ENCODE measurements at regions not wholly inside any gene's neighbourhood (a gene's known extent, or its start where the extent isn't known, plus 50 kb on each side); places are given as distances from the start of the nearest gene placed in this dataset.

GRCh38 chr2:238786792-238787490 is 60.9 kb upstream of the TWIST2 start:
- Histone ChIP-seq H4K20me1 (ENCODE audit: insufficient read depth, low read length) (no peaks in the 10 kb centered on the region), H3K36me3 (replicated peaks; ENCODE audit: insufficient read depth, low read length) (no peaks in the 10 kb centered on the region), H3F3A (ENCODE audit: insufficient read depth, low read length) (no peaks in the 10 kb centered on the region), H3K9me3 (replicated peaks; ENCODE audit: insufficient read depth, low read length) (no peaks in the 10 kb centered on the region), H3K9ac (ENCODE audit: low read length) (no peak overlapping the region), H3K4me3 (ENCODE audit: low read length) (no peak overlapping the region), H3K4me1 (ENCODE audit: low read length) (no peaks in the 10 kb centered on the region), H3K9me2 (replicated peaks; ENCODE audit: insufficient read depth, low read length) (no peaks in the 10 kb centered on the region), H3K4me2 (ENCODE audit: low read depth, low read length) (no peak overlapping the region), H3K27me3 (replicated peaks; ENCODE audit: insufficient read depth, low read length) (peaks cover 18% of the 10 kb centered on the region), H3K79me2 (ENCODE audit: low read length) (no peaks in the 10 kb centered on the region), H2AFZ (ENCODE audit: low read length) (no peak overlapping the region), H3K27ac (ENCODE audit: low read length) (no peak overlapping the region)
- TF ChIP-seq CTCF (IDR thresholded peaks at IDR 0.05; ENCODE audit: low read length) (no peak), EZH2 (optimal IDR thresholded peaks at IDR 0.05; ENCODE audit: low read depth, low read length) (no peak), EZH2phosphoT487 (IDR thresholded peaks at IDR 0.05; ENCODE audit: low read length) (no peak)
- no peak for DNase-seq

GRCh38 chr2:238787501-238787900 is 60.4 kb upstream of the TWIST2 start:
- no peaks in the 10 kb centered on the region for H3K79me2 ChIP-seq (ENCODE audit: low read length)
- no peak overlapping the region for H3K4me2 ChIP-seq (ENCODE audit: low read depth, low read length)
- no peak overlapping the region for H3K27ac ChIP-seq (ENCODE audit: low read length)
- no peaks in the 10 kb centered on the region for H4K20me1 ChIP-seq (ENCODE audit: insufficient read depth, low read length)
- H3F3A ChIP-seq (ENCODE audit: insufficient read depth, low read length): no peaks in the 10 kb centered on the region
- no peak overlapping the region for H2AFZ ChIP-seq (ENCODE audit: low read length)
- no peaks in the 10 kb centered on the region for H3K4me1 ChIP-seq (ENCODE audit: low read length)
- no peak for DNase-seq
- peaks cover 18% of the 10 kb centered on the region for H3K27me3 ChIP-seq (replicated peaks; ENCODE audit: insufficient read depth, low read length)
- no peaks in the 10 kb centered on the region for H3K9me3 ChIP-seq (replicated peaks; ENCODE audit: insufficient read depth, low read length)
- TF ChIP-seq EZH2 (optimal IDR thresholded peaks at IDR 0.05; ENCODE audit: low read depth, low read length) (no peak), EZH2phosphoT487 (IDR thresholded peaks at IDR 0.05; ENCODE audit: low read length) (no peak), CTCF (IDR thresholded peaks at IDR 0.05; ENCODE audit: low read length) (no peak)
- H3K36me3 ChIP-seq (replicated peaks; ENCODE audit: insufficient read depth, low read length): no peaks in the 10 kb centered on the region
- H3K9ac ChIP-seq (ENCODE audit: low read length): no peak overlapping the region
- no peak overlapping the region for H3K4me3 ChIP-seq (ENCODE audit: low read length)
- no peaks in the 10 kb centered on the region for H3K9me2 ChIP-seq (replicated peaks; ENCODE audit: insufficient read depth, low read length)

- H4K20me1 ChIP-seq (ENCODE audit: insufficient read depth, low read length): no peaks in the 10 kb centered on the region
- no peak for DNase-seq
- no peak for TF ChIP-seq EZH2phosphoT487 (IDR thresholded peaks at IDR 0.05; ENCODE audit: low read length)
- no peak for TF ChIP-seq EZH2 (optimal IDR thresholded peaks at IDR 0.05; ENCODE audit: low read depth, low read length)
- TF ChIP-seq CTCF (IDR thresholded peaks at IDR 0.05; ENCODE audit: low read length): no peak
- H3K4me3 ChIP-seq (ENCODE audit: low read length): no peak overlapping the region
- no peak overlapping the region for H3K27ac ChIP-seq (ENCODE audit: low read length)
- H3K9me3 ChIP-seq (replicated peaks; ENCODE audit: insufficient read depth, low read length): no peaks in the 10 kb centered on the region
- H2AFZ ChIP-seq (ENCODE audit: low read length): no peak overlapping the region
- H3K27me3 ChIP-seq (replicated peaks; ENCODE audit: insufficient read depth, low read length): peaks cover 18% of the 10 kb centered on the region
- H3K4me1 ChIP-seq (ENCODE audit: low read length): no peaks in the 10 kb centered on the region
- H3K79me2 ChIP-seq (ENCODE audit: low read length): no peaks in the 10 kb centered on the region
- H3K9ac ChIP-seq (ENCODE audit: low read length): no peak overlapping the region
- no peak overlapping the region for H3K4me2 ChIP-seq (ENCODE audit: low read depth, low read length)
- H3K36me3 ChIP-seq (replicated peaks; ENCODE audit: insufficient read depth, low read length): no peaks in the 10 kb centered on the region
- no peaks in the 10 kb centered on the region for H3K9me2 ChIP-seq (replicated peaks; ENCODE audit: insufficient read depth, low read length)
- H3F3A ChIP-seq (ENCODE audit: insufficient read depth, low read length): no peaks in the 10 kb centered on the region
Observed at GRCh38 chr2:238789317-238789806, 58.5 kb upstream of the TWIST2 start.
